ENCODE measurements at regions not wholly inside any gene's neighbourhood (a gene's known extent, or its start where the extent isn't known, plus 50 kb on each side); places are given as distances from the start of the nearest gene placed in this dataset.
"Not testable (repeated sequence)": the region's sequence is repeated elsewhere in the genome, so short reads cannot be mapped to it uniquely, and the experiment has no call there.

- Mint-ChIP-seq H3K36me3 (ENCODE audit: low read depth) (no peaks in the 10 kb centered on the region), H3K4me3 (ENCODE audit: low read depth) (no peak overlapping the region), H3K27ac (no peak overlapping the region), H3K27me3 (ENCODE audit: low read depth) (no peaks in the 10 kb centered on the region), H3K4me1 (ENCODE audit: low read depth) (no peaks in the 10 kb centered on the region), H3K9me3 (peaks cover 10% of the 10 kb centered on the region)
- intact Hi-C loops (cut with micrococcal nuclease): no loop called here
- no peak for DNase-seq (ENCODE audit: low spot score)
Observed at GRCh38 chr13:86006317-86006716, 207.1 kb upstream of the SLITRK6 start.

GRCh38 chr13:86003029-86003428, 203.8 kb upstream of the SLITRK6 start:
- H3K4me1 Mint-ChIP-seq (ENCODE audit: low read depth): no peaks in the 10 kb centered on the region
- H3K27ac Mint-ChIP-seq: no peak overlapping the region
- no peaks in the 10 kb centered on the region for H3K27me3 Mint-ChIP-seq (ENCODE audit: low read depth)
- no peaks in the 10 kb centered on the region for H3K9me3 Mint-ChIP-seq
- no peak overlapping the region for H3K4me3 Mint-ChIP-seq (ENCODE audit: low read depth)
- intact Hi-C loops (cut with micrococcal nuclease): no loop called here
- H3K36me3 Mint-ChIP-seq (ENCODE audit: low read depth): no peaks in the 10 kb centered on the region
- no peak for DNase-seq (ENCODE audit: low spot score)

GRCh38 chr13:86000546-86000945, 201.3 kb upstream of the SLITRK6 start:
- Mint-ChIP-seq H3K27ac (no peak overlapping the region), H3K4me1 (ENCODE audit: low read depth) (no peaks in the 10 kb centered on the region), H3K4me3 (ENCODE audit: low read depth) (no peak overlapping the region), H3K27me3 (ENCODE audit: low read depth) (no peaks in the 10 kb centered on the region), H3K36me3 (ENCODE audit: low read depth) (no peaks in the 10 kb centered on the region), H3K9me3 (no peaks in the 10 kb centered on the region)
- intact Hi-C loops (cut with micrococcal nuclease): no loop called here
- no peak for DNase-seq (ENCODE audit: low spot score)

GRCh38 chr13:85997587-85997986, 198.4 kb upstream of the SLITRK6 start:
- Mint-ChIP-seq H3K36me3 (ENCODE audit: low read depth) (no peaks in the 10 kb centered on the region), H3K4me3 (ENCODE audit: low read depth) (no peak overlapping the region), H3K4me1 (ENCODE audit: low read depth) (no peaks in the 10 kb centered on the region), H3K27me3 (ENCODE audit: low read depth) (no peaks in the 10 kb centered on the region), H3K27ac (no peak overlapping the region), H3K9me3 (peaks cover 18% of the 10 kb centered on the region)
- intact Hi-C loops (cut with micrococcal nuclease): no loop called here
- no peak for DNase-seq (ENCODE audit: low spot score)

GRCh38 chr13:85995788-85996418, 196.7 kb upstream of the SLITRK6 start:
- no peaks in the 10 kb centered on the region for H3K36me3 Mint-ChIP-seq (ENCODE audit: low read depth)
- no peak overlapping the region for H3K27ac Mint-ChIP-seq
- no peak overlapping the region for H3K4me3 Mint-ChIP-seq (ENCODE audit: low read depth)
- no peak for DNase-seq (ENCODE audit: low spot score)
- H3K4me1 Mint-ChIP-seq (ENCODE audit: low read depth): no peaks in the 10 kb centered on the region
- H3K27me3 Mint-ChIP-seq (ENCODE audit: low read depth): no peaks in the 10 kb centered on the region
- intact Hi-C loops (cut with micrococcal nuclease): no loop called here
- H3K9me3 Mint-ChIP-seq: peaks cover 20% of the 10 kb centered on the region

- no peak overlapping the region for H3K4me3 Mint-ChIP-seq (ENCODE audit: low read depth)
- no peaks in the 10 kb centered on the region for H3K27me3 Mint-ChIP-seq (ENCODE audit: low read depth)
- no peaks in the 10 kb centered on the region for H3K36me3 Mint-ChIP-seq (ENCODE audit: low read depth)
- H3K27ac Mint-ChIP-seq: no peak overlapping the region
- no peaks in the 10 kb centered on the region for H3K4me1 Mint-ChIP-seq (ENCODE audit: low read depth)
- peaks cover 30% of the 10 kb centered on the region for H3K9me3 Mint-ChIP-seq
- no peak for DNase-seq (ENCODE audit: low spot score)
- intact Hi-C loops (cut with micrococcal nuclease): no loop called here
Observed at GRCh38 chr13:85993567-85993966, 194.3 kb upstream of the SLITRK6 start.

- no peak for DNase-seq (ENCODE audit: low spot score)
- no peaks in the 10 kb centered on the region for H3K4me1 Mint-ChIP-seq (ENCODE audit: low read depth)
- peaks cover 33% of the 10 kb centered on the region for H3K9me3 Mint-ChIP-seq
- intact Hi-C loops (cut with micrococcal nuclease): no loop called here
- H3K27me3 Mint-ChIP-seq (ENCODE audit: low read depth): no peaks in the 10 kb centered on the region
- no peaks in the 10 kb centered on the region for H3K36me3 Mint-ChIP-seq (ENCODE audit: low read depth)
- H3K27ac Mint-ChIP-seq: no peak overlapping the region
- no peak overlapping the region for H3K4me3 Mint-ChIP-seq (ENCODE audit: low read depth)
Observed at GRCh38 chr13:85990397-85990796, 191.2 kb upstream of the SLITRK6 start.

GRCh38 chr13:85985797-85986196, 186.6 kb upstream of the SLITRK6 start:
- no peaks in the 10 kb centered on the region for H3K36me3 Mint-ChIP-seq (ENCODE audit: low read depth)
- H3K4me3 Mint-ChIP-seq (ENCODE audit: low read depth): no peak overlapping the region
- H3K27me3 Mint-ChIP-seq (ENCODE audit: low read depth): no peaks in the 10 kb centered on the region
- H3K27ac Mint-ChIP-seq: no peak overlapping the region
- intact Hi-C loops (cut with micrococcal nuclease): no loop called here
- no peaks in the 10 kb centered on the region for H3K4me1 Mint-ChIP-seq (ENCODE audit: low read depth)
- H3K9me3 Mint-ChIP-seq: peaks cover 26% of the 10 kb centered on the region
- DNase-seq (ENCODE audit: low spot score): no peak

- H3K27me3 Mint-ChIP-seq (ENCODE audit: low read depth): no peaks in the 10 kb centered on the region
- DNase-seq (ENCODE audit: low spot score): no peak
- no peak overlapping the region for H3K27ac Mint-ChIP-seq
- no peaks in the 10 kb centered on the region for H3K36me3 Mint-ChIP-seq (ENCODE audit: low read depth)
- peaks cover 29% of the 10 kb centered on the region for H3K9me3 Mint-ChIP-seq
- no peak overlapping the region for H3K4me3 Mint-ChIP-seq (ENCODE audit: low read depth)
- intact Hi-C loops (cut with micrococcal nuclease): no loop called here
- H3K4me1 Mint-ChIP-seq (ENCODE audit: low read depth): no peaks in the 10 kb centered on the region
Observed at GRCh38 chr13:85982102-85982501, 182.9 kb upstream of the SLITRK6 start.

GRCh38 chr13:85980447-85980846, 181.2 kb upstream of the SLITRK6 start:
- H3K4me1 Mint-ChIP-seq (ENCODE audit: low read depth); DNase-seq (ENCODE audit: low spot score); H3K4me3 Mint-ChIP-seq (ENCODE audit: low read depth); H3K27ac Mint-ChIP-seq; intact Hi-C loops (cut with micrococcal nuclease); H3K27me3 Mint-ChIP-seq (ENCODE audit: low read depth); H3K36me3 Mint-ChIP-seq (ENCODE audit: low read depth): not testable (repeated sequence)
- peaks cover 39% of the 10 kb centered on the region for H3K9me3 Mint-ChIP-seq

GRCh38 chr13:85976242-85976641, 177.0 kb upstream of the SLITRK6 start:
- Mint-ChIP-seq H3K27me3 (ENCODE audit: low read depth) (no peaks in the 10 kb centered on the region), H3K36me3 (ENCODE audit: low read depth) (no peaks in the 10 kb centered on the region), H3K9me3 (peaks cover 40% of the 10 kb centered on the region), H3K4me3 (ENCODE audit: low read depth) (no peak overlapping the region), H3K27ac (no peak overlapping the region), H3K4me1 (ENCODE audit: low read depth) (no peaks in the 10 kb centered on the region)
- DNase-seq (ENCODE audit: low spot score): no peak
- intact Hi-C loops (cut with micrococcal nuclease): no loop called here

- Mint-ChIP-seq H3K36me3 (ENCODE audit: low read depth) (no peaks in the 10 kb centered on the region), H3K4me1 (ENCODE audit: low read depth) (no peaks in the 10 kb centered on the region), H3K27ac (no peak overlapping the region), H3K27me3 (ENCODE audit: low read depth) (no peaks in the 10 kb centered on the region), H3K9me3 (peaks cover 33% of the 10 kb centered on the region), H3K4me3 (ENCODE audit: low read depth) (no peak overlapping the region)
- intact Hi-C loops (cut with micrococcal nuclease): no loop called here
- DNase-seq (ENCODE audit: low spot score): no peak
Observed at GRCh38 chr13:85974608-85975366, 175.6 kb upstream of the SLITRK6 start.

- Mint-ChIP-seq H3K4me3 (ENCODE audit: low read depth) (no peak overlapping the region), H3K27ac (no peak overlapping the region), H3K36me3 (ENCODE audit: low read depth) (no peaks in the 10 kb centered on the region), H3K27me3 (ENCODE audit: low read depth) (no peaks in the 10 kb centered on the region), H3K9me3 (peaks cover 26% of the 10 kb centered on the region), H3K4me1 (ENCODE audit: low read depth) (no peaks in the 10 kb centered on the region)
- DNase-seq (ENCODE audit: low spot score): no peak
- intact Hi-C loops (cut with micrococcal nuclease): no loop called here
Observed at GRCh38 chr13:85970727-85971126, 171.5 kb upstream of the SLITRK6 start.
